SK-N-SH (cell line): ENCODE measurements at regions not wholly inside any gene's neighbourhood (a gene's known extent, or its start where the extent isn't known, plus 50 kb on each side); places are given as distances from the start of the nearest gene placed in this dataset.

Experiments
- CTCF ChIA-PET: fragments of 300-600, 350-600 bp; formaldehyde crosslinking; extraction: SDS; loops from one replicate; lab custom pipeline; 2021; lab: Yijun Ruan, JAX
- POLR2A ChIA-PET: fragments of 350-600 bp; sonication (Branson Sonifier 250); formaldehyde crosslinking; extraction: SDS; loops from one replicate; lab custom pipeline; 2020; ENCODE audit warnings: antibody characterized with exemption, inconsistent platforms; lab: Yijun Ruan, JAX
- DNase-seq: peaks from one replicate; pipeline ENCODE4 v3.0.0; 2012
- H2AFZ ChIP-seq: fragments of 200-600 bp; sonication (generic); 2 replicates; pipeline ENCODE4 v1.8.1; 2016; ENCODE audit warnings: antibody characterized with exemption, mild to moderate bottlenecking, low read depth
- H3F3A ChIP-seq: fragments of 200-600 bp; sonication (generic); replicated peaks from 2 replicates; pipeline ENCODE3; 2016; ENCODE audit warnings: antibody characterized with exemption, mild to moderate bottlenecking; ENCODE audit not compliant: insufficient read depth
- H3K27ac ChIP-seq, 2 experiments: fragments of 200-500 bp in 1 of 2; fragments of 200-600 bp in 1 of 2; sonication (Bioruptor generic) in 1 of 2; sonication (generic), shearing (Covaris generic) in 1 of 2; 2 replicates each; pipeline versions ENCODE4 v1.5.1 to v1.6.1; 2014 to 2016; ENCODE audit warnings: low read depth in 2 of 2, inconsistent platforms in 1 of 2, low read length in 1 of 2, mild to moderate bottlenecking in 1 of 2, mixed read lengths in 1 of 2
- H3K27me3 ChIP-seq: fragments of 200-600 bp; sonication (generic), shearing (Covaris generic); 2 replicates; pipeline ENCODE4 v1.6.1; 2016; ENCODE audit warnings: mixed run types; ENCODE audit not compliant: insufficient read depth
- H3K36me3 ChIP-seq, 2 experiments: fragments of 200-500 bp in 1 of 2; fragments of 200-600 bp in 1 of 2; sonication (Bioruptor generic) in 1 of 2; sonication (generic) in 1 of 2; replicated peaks in 1 of 2; 2 replicates each; pipeline versions ENCODE3 to v1.5.1; 2014 to 2016; ENCODE audit warnings: low read length in 1 of 2, mild to moderate bottlenecking in 1 of 2; ENCODE audit not compliant: insufficient read depth in 2 of 2, control insufficient read depth in 1 of 2
- H3K4me1 ChIP-seq, 2 experiments: fragments of 200-500 bp in 1 of 2; fragments of 200-600 bp in 1 of 2; sonication (Bioruptor generic) in 1 of 2; sonication (generic), shearing (Covaris generic) in 1 of 2; 2 replicates each; pipeline versions ENCODE4 v1.5.1 to v1.6.1; 2014 to 2016; ENCODE audit warnings: low read depth in 1 of 2, low read length in 1 of 2, mixed run types in 1 of 2; ENCODE audit not compliant: insufficient read depth in 2 of 2, control insufficient read depth in 1 of 2
- H3K4me2 ChIP-seq: fragments of 200-600 bp; sonication (generic), shearing (Covaris generic); 2 replicates; pipeline ENCODE4 v1.6.1; 2017; ENCODE audit warnings: mixed run types
- H3K4me3 ChIP-seq, 2 experiments: fragments of 200-500 bp in 1 of 2; fragments of 200-600 bp in 1 of 2; sonication (Bioruptor generic) in 1 of 2; sonication (generic), shearing (Covaris generic) in 1 of 2; 2 replicates each; pipeline versions ENCODE4 v1.5.1 to v1.8.1; 2014 to 2016; ENCODE audit warnings: low read depth in 2 of 2, inconsistent platforms in 1 of 2, low read length in 1 of 2, mild to moderate bottlenecking in 1 of 2, mixed read lengths in 1 of 2, moderate library complexity in 1 of 2
- H3K79me2 ChIP-seq: fragments of 200-600 bp; sonication (generic); 2 replicates; pipeline ENCODE4 v1.8.1; 2017; ENCODE audit warnings: mild to moderate bottlenecking; ENCODE audit not compliant: insufficient read depth
- H3K9ac ChIP-seq: fragments of 200-600 bp; sonication (generic); 2 replicates; pipeline ENCODE4 v1.6.1; 2017; ENCODE audit warnings: mixed run types
- H3K9me2 ChIP-seq: fragments of 200-600 bp; sonication (generic); 2 replicates; pipeline ENCODE4 v1.6.1; 2017; ENCODE audit warnings: mixed run types
- H3K9me3 ChIP-seq: fragments of 200-600 bp; sonication (generic); 2 replicates; pipeline ENCODE4 v1.6.1; 2017; ENCODE audit warnings: mixed run types, mild to moderate bottlenecking, moderate library complexity
- H4K20me1 ChIP-seq: fragments of 200-600 bp; sonication (generic); 2 replicates; pipeline ENCODE4 v1.6.1; 2017; ENCODE audit warnings: mild to moderate bottlenecking, mixed run types; ENCODE audit not compliant: insufficient read depth
- EP300 ChIP-seq, 2 experiments: IDR thresholded peaks; 2 replicates each; pipeline versions ENCODE4 v1.4.0 to v1.6.1; 2012; ENCODE audit warnings: borderline replicate concordance in 1 of 2, low read depth in 1 of 2, low read length in 1 of 2
- EZH2phosphoT487 ChIP-seq: fragments of 200-600 bp; sonication (generic); IDR thresholded peaks from 2 replicates; pipeline ENCODE4 v1.6.1; 2017; ENCODE audit warnings: low read depth, mixed run types, mild to moderate bottlenecking, antibody characterized with exemption, moderate library complexity, borderline replicate concordance
- FOSL2 ChIP-seq: IDR thresholded peaks from 2 replicates; pipeline ENCODE4 v1.4.0; 2012; ENCODE audit warnings: low read depth, mild to moderate bottlenecking, moderate library complexity, borderline replicate concordance
- FOXJ3 ChIP-seq: sonication (generic); formaldehyde crosslinking; IDR thresholded peaks from 2 replicates; pipeline ENCODE4 v1.5.1; 2020; ENCODE audit warnings: mild to moderate bottlenecking, missing genetic modification reagents
- FOXM1 ChIP-seq: IDR thresholded peaks from 2 replicates; pipeline ENCODE4 v1.4.0; 2012; ENCODE audit warnings: low read depth, mild to moderate bottlenecking
- GABPA ChIP-seq: IDR thresholded peaks from 2 replicates; pipeline ENCODE4 v1.4.0; 2012; ENCODE audit warnings: low read depth, mild to moderate bottlenecking
- GATA2 ChIP-seq: sonication (generic); formaldehyde crosslinking; IDR thresholded peaks from 2 replicates; pipeline ENCODE4 v1.5.0; 2020; ENCODE audit warnings: mild to moderate bottlenecking, missing genetic modification reagents
- JUND ChIP-seq: IDR thresholded peaks from 2 replicates; pipeline ENCODE4 v1.4.0; 2012
- MEF2A ChIP-seq: IDR thresholded peaks from 2 replicates; pipeline ENCODE4 v1.4.0; 2012; ENCODE audit warnings: low read depth, borderline replicate concordance
- MXI1 ChIP-seq: IDR thresholded peaks from 2 replicates; pipeline ENCODE4 v1.6.1; 2012; ENCODE audit warnings: mild to moderate bottlenecking, low read depth, low read length, improper control_type of control experiment
- NRF1 ChIP-seq: IDR thresholded peaks from 2 replicates; pipeline ENCODE4 v1.6.1; 2012; ENCODE audit warnings: low read depth, mild to moderate bottlenecking, low read length
- RAD21 ChIP-seq: IDR thresholded peaks from 2 replicates; pipeline ENCODE4 v1.6.1; 2012; ENCODE audit warnings: mild to moderate bottlenecking, low read length
- RCOR1 ChIP-seq: fragments of 150-350 bp; IDR thresholded peaks from 2 replicates; pipeline ENCODE4 v1.6.1; 2017; ENCODE audit warnings: antibody characterized with exemption, low read length
- RFX5 ChIP-seq: IDR thresholded peaks from 2 replicates; pipeline ENCODE4 v1.6.1; 2012; ENCODE audit warnings: mild to moderate bottlenecking, improper control_type of control experiment, low read length
- SIN3A ChIP-seq: IDR thresholded peaks from 2 replicates; pipeline ENCODE4 v1.6.1; 2012; ENCODE audit warnings: low read depth, mild to moderate bottlenecking, low read length, moderate library complexity, borderline replicate concordance
- SMC3 ChIP-seq: IDR thresholded peaks from 2 replicates; pipeline ENCODE4 v1.6.1; 2012; ENCODE audit warnings: low read depth, low read length, improper control_type of control experiment
- TAF1 ChIP-seq: IDR thresholded peaks from 2 replicates; pipeline ENCODE4 v1.6.1; 2012; ENCODE audit warnings: low read depth, mild to moderate bottlenecking, low read length, moderate library complexity, borderline replicate concordance
- YY1 ChIP-seq: IDR thresholded peaks from 2 replicates; pipeline ENCODE4 v1.4.0; 2012; ENCODE audit warnings: low read depth, mild to moderate bottlenecking
- WGBS: methylation state at CpG from one replicate; pipeline ENCODE4 v1.1.6; 2017; ENCODE audit warnings: low lambda C conversion rate; 5-methylcytosine and 5-hydroxymethylcytosine counted together
- TF ChIP-seq, protein P1 (sequence below): fragments of 150-350 bp; IDR thresholded peaks from 2 replicates; pipeline ENCODE4 v1.6.1; 2017; ENCODE audit warnings: antibody characterized with exemption, low read length, low read depth, borderline replicate concordance
- TF ChIP-seq, protein P2 (sequence below): IDR thresholded peaks from 2 replicates; pipeline ENCODE4 v1.6.1; 2012; ENCODE audit warnings: mild to moderate bottlenecking, low read depth, low read length, moderate library complexity
- TF ChIP-seq, protein P3 (sequence below): IDR thresholded peaks from 2 replicates; pipeline ENCODE4; 2012
- TF ChIP-seq, protein P4 (sequence below): fragments of 150-350 bp; IDR thresholded peaks from 2 replicates; pipeline ENCODE4 v1.6.1; 2016; ENCODE audit warnings: mild to moderate bottlenecking, low read depth, low read length

DNA sequence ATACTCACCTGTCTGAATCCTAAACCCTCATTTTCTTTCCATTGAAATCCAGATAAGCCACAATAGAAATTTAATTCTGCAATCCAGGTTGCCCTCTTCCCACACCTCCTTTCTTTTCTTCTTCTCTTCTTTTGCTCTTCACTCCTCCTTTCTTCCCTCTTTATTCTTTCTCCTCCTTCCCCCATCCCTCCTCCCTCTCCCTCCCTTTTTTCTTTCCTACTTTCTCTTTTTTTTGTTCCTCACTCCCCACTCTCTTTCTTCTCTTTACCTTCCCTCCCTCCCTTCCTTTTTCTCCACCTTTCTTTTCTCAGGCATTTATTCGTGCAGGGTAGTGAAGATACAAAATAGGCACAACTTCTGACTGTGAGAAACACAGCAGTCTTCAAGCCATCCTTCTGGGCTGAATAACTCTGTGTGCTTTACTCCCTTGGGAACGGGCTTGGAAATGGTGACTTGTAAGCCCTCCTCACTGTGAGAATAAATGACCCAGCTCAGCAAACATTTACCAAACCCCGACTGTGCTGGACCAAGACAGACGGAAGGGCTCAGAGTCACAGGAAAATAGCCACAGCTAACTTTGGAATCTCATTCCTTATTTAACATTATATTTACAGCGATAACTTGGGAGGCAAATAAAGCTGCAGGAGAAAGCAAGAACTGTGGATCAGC is 140.8 kb downstream of the HAPSTR1 start (continued):
- TF ChIP-seq, protein P1, sequence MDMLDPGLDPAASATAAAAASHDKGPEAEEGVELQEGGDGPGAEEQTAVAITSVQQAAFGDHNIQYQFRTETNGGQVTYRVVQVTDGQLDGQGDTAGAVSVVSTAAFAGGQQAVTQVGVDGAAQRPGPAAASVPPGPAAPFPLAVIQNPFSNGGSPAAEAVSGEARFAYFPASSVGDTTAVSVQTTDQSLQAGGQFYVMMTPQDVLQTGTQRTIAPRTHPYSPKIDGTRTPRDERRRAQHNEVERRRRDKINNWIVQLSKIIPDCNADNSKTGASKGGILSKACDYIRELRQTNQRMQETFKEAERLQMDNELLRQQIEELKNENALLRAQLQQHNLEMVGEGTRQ: no peak
- no peak for TF ChIP-seq EP300 (IDR thresholded peaks at IDR 0.05; ENCODE audit: borderline replicate concordance in 1 of 2, low read depth in 1 of 2, low read length in 1 of 2)
- TF ChIP-seq RFX5: no peak
- TF ChIP-seq GABPA: no peak
- TF ChIP-seq YY1: no peak
- TF ChIP-seq SMC3: no peak

DNA sequence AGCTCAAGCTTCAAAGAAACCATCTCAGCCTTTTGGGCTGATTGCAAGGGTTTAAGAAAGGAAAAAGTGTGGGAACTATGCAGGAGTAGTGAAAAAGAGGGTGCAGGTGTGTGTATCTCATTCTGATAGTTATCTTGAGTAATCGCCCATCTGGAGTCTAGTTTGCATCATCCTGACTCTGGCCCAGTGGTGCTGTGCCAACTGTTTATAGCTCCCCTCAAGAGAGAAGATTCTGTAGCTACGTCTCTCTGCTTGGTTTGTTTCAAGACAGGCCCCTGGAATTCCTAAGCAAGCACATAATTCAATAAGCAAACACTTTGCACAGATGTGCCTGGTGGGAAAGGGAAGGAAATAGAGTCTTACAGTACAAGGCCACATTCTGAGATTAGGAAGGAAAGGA is 144.4 kb downstream of the HAPSTR1 start:
- Histone ChIP-seq H3K9me2 (no peaks in the 10 kb centered on the region), H2AFZ (no peak overlapping the region), H3K9ac (no peak overlapping the region), H3K36me3 (no peaks in the 10 kb centered on the region), H3K27me3 (no peaks in the 10 kb centered on the region), H3F3A (no peaks in the 10 kb centered on the region), H4K20me1 (no peaks in the 10 kb centered on the region), H3K4me2 (no peak overlapping the region), H3K4me1 (no peaks in the 10 kb centered on the region), H3K9me3 (no peaks in the 10 kb centered on the region), H3K27ac (no peak overlapping the region), H3K79me2 (no peaks in the 10 kb centered on the region), H3K4me3 (no peak overlapping the region)
- no peak for TF ChIP-seq NRF1
- no peak for TF ChIP-seq EP300 (IDR thresholded peaks at IDR 0.05; ENCODE audit: borderline replicate concordance in 1 of 2, low read depth in 1 of 2, low read length in 1 of 2)
- no peak for TF ChIP-seq JUND
- TF ChIP-seq, protein P2, sequence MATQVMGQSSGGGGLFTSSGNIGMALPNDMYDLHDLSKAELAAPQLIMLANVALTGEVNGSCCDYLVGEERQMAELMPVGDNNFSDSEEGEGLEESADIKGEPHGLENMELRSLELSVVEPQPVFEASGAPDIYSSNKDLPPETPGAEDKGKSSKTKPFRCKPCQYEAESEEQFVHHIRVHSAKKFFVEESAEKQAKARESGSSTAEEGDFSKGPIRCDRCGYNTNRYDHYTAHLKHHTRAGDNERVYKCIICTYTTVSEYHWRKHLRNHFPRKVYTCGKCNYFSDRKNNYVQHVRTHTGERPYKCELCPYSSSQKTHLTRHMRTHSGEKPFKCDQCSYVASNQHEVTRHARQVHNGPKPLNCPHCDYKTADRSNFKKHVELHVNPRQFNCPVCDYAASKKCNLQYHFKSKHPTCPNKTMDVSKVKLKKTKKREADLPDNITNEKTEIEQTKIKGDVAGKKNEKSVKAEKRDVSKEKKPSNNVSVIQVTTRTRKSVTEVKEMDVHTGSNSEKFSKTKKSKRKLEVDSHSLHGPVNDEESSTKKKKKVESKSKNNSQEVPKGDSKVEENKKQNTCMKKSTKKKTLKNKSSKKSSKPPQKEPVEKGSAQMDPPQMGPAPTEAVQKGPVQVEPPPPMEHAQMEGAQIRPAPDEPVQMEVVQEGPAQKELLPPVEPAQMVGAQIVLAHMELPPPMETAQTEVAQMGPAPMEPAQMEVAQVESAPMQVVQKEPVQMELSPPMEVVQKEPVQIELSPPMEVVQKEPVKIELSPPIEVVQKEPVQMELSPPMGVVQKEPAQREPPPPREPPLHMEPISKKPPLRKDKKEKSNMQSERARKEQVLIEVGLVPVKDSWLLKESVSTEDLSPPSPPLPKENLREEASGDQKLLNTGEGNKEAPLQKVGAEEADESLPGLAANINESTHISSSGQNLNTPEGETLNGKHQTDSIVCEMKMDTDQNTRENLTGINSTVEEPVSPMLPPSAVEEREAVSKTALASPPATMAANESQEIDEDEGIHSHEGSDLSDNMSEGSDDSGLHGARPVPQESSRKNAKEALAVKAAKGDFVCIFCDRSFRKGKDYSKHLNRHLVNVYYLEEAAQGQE: no peak
- no peak for TF ChIP-seq MXI1
- TF ChIP-seq GABPA: no peak
- no peak for TF ChIP-seq FOSL2
- TF ChIP-seq, protein P3, sequence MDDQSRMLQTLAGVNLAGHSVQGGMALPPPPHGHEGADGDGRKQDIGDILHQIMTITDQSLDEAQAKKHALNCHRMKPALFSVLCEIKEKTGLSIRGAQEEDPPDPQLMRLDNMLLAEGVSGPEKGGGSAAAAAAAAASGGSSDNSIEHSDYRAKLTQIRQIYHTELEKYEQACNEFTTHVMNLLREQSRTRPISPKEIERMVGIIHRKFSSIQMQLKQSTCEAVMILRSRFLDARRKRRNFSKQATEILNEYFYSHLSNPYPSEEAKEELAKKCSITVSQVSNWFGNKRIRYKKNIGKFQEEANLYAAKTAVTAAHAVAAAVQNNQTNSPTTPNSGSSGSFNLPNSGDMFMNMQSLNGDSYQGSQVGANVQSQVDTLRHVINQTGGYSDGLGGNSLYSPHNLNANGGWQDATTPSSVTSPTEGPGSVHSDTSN: no peak
- no peak for TF ChIP-seq FOXM1
- TF ChIP-seq TAF1: no peak
- TF ChIP-seq MEF2A: no peak
- no peak for TF ChIP-seq EZH2phosphoT487
- no peak for TF ChIP-seq RCOR1
- TF ChIP-seq, protein P4, sequence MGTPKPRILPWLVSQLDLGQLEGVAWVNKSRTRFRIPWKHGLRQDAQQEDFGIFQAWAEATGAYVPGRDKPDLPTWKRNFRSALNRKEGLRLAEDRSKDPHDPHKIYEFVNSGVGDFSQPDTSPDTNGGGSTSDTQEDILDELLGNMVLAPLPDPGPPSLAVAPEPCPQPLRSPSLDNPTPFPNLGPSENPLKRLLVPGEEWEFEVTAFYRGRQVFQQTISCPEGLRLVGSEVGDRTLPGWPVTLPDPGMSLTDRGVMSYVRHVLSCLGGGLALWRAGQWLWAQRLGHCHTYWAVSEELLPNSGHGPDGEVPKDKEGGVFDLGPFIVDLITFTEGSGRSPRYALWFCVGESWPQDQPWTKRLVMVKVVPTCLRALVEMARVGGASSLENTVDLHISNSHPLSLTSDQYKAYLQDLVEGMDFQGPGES: no peak
- no peak for TF ChIP-seq SIN3A
- TF ChIP-seq FOXJ3 (CRISPR knock-in tag): no peak
- no peak for TF ChIP-seq RAD21
- no peak for TF ChIP-seq GATA2 (CRISPR knock-in tag)
- ChIA-PET POLR2A (no interaction called here), CTCF (interaction anchor here (1.0 kb wide), 1 partner anchor 22 kb away, joined by 5 read pairs; no protein-coding TSS in a partner anchor)
- WGBS: 11% methylated on average over 2 of the region's 2 CpGs
- DNase-seq: no peak
